ENCODE measurements at regions not wholly inside any gene's neighbourhood (a gene's known extent, or its start where the extent isn't known, plus 50 kb on each side); places are given as distances from the start of the nearest gene placed in this dataset.

GRCh38 chr11:106585061-106585460, 433.2 kb downstream of the GUCY1A2 start:
- intact Hi-C loops (cut with DNase I) = no loop called here
- no peak overlapping the region for H3K27ac ChIP-seq (ENCODE audit: low read depth in 2 of 2, low read length in 2 of 2)
- no peak for FAIRE-seq
- DNase-seq = peak in 1 of 5 donors; percentile 11
- no peaks in the 10 kb centered on the region for H3K36me3 ChIP-seq (ENCODE audit: control insufficient read depth in 2 of 3, insufficient read depth in 3 of 3, low read length in 3 of 3)
- peaks cover 0 to 4% (median 0%) of the 10 kb centered on the region in 3 donors for H3K9me3 ChIP-seq (ENCODE audit: control insufficient read depth in 2 of 3, insufficient read depth in 1 of 3, low read length in 3 of 3)
- no peaks in the 10 kb centered on the region for H3K27me3 ChIP-seq (ENCODE audit: control insufficient read depth, insufficient read depth, low read length)
- no peaks in the 10 kb centered on the region for H3K4me1 ChIP-seq (ENCODE audit: control insufficient read depth in 2 of 3, insufficient read depth in 2 of 3, low read depth in 1 of 3, low read length in 3 of 3)
- no peak overlapping the region for H3K4me3 ChIP-seq (ENCODE audit: low read length in 3 of 3)
- no peak overlapping the region for H3K9ac ChIP-seq (ENCODE audit: low read length in 3 of 3)
- peak; percentile 3 for TF ChIP-seq CTCF (IDR thresholded peaks at IDR 0.05; ENCODE audit: borderline replicate concordance, extremely low read depth, insufficient read depth)

GRCh38 chr11:106594751-106595351, 423.4 kb downstream of the GUCY1A2 start:
- DNase-seq = peak in 3 of 5 donors; percentile 44 to 59 (median 57)
- intact Hi-C loops (cut with DNase I) = no loop called here

GRCh38 chr11:106601684-106602297, 416.5 kb downstream of the GUCY1A2 start:
- Histone ChIP-seq H3K27ac (ENCODE audit: low read depth in 2 of 2, low read length in 2 of 2) (no peak overlapping the region), H3K4me3 (ENCODE audit: low read length in 3 of 3) (no peak overlapping the region), H3K9me3 (ENCODE audit: control insufficient read depth in 2 of 3, insufficient read depth in 1 of 3, low read length in 3 of 3) (no peaks in the 10 kb centered on the region), H3K27me3 (ENCODE audit: control insufficient read depth, insufficient read depth, low read length) (no peaks in the 10 kb centered on the region), H3K36me3 (ENCODE audit: control insufficient read depth in 2 of 3, insufficient read depth in 3 of 3, low read length in 3 of 3) (no peaks in the 10 kb centered on the region), H3K9ac (ENCODE audit: low read length in 3 of 3) (no peak overlapping the region), H3K4me1 (ENCODE audit: control insufficient read depth in 2 of 3, insufficient read depth in 2 of 3, low read depth in 1 of 3, low read length in 3 of 3) (no peaks in the 10 kb centered on the region)
- no peak for DNase-seq
- FAIRE-seq = no peak
- intact Hi-C loops (cut with DNase I) = no loop called here
- no peak for TF ChIP-seq CTCF (IDR thresholded peaks at IDR 0.05; ENCODE audit: borderline replicate concordance, extremely low read depth, insufficient read depth)

More at GRCh38 chr11:106594751-106595351, 423.4 kb downstream of the GUCY1A2 start:
- Histone ChIP-seq H3K9ac (ENCODE audit: low read length in 3 of 3) (no peak overlapping the region), H3K4me1 (ENCODE audit: control insufficient read depth in 2 of 3, insufficient read depth in 2 of 3, low read depth in 1 of 3, low read length in 3 of 3) (no peaks in the 10 kb centered on the region), H3K27ac (ENCODE audit: low read depth in 2 of 2, low read length in 2 of 2) (no peak overlapping the region), H3K27me3 (ENCODE audit: control insufficient read depth, insufficient read depth, low read length) (no peaks in the 10 kb centered on the region), H3K4me3 (ENCODE audit: low read length in 3 of 3) (no peak overlapping the region), H3K9me3 (ENCODE audit: control insufficient read depth in 2 of 3, insufficient read depth in 1 of 3, low read length in 3 of 3) (no peaks in the 10 kb centered on the region), H3K36me3 (ENCODE audit: control insufficient read depth in 2 of 3, insufficient read depth in 3 of 3, low read length in 3 of 3) (no peaks in the 10 kb centered on the region)
- no peak for TF ChIP-seq CTCF (IDR thresholded peaks at IDR 0.05; ENCODE audit: borderline replicate concordance, extremely low read depth, insufficient read depth)
- FAIRE-seq = no peak

All from kidney (tissue), 13 donors.